Spleen (tissue), 11 donors: ENCODE measurements at regions not wholly inside any gene's neighbourhood (a gene's known extent, or its start where the extent isn't known, plus 50 kb on each side); places are given as distances from the start of the nearest gene placed in this dataset.
"Not testable (repeated sequence)": the region's sequence is repeated elsewhere in the genome, so short reads cannot be mapped to it uniquely, and the experiment has no call there.

Experiments
- DNase-seq: peaks from one replicate; pipeline ENCODE4 v3.0.0-alpha.2; 2020
- H3K27ac ChIP-seq, 8 donors: fragments of 200-600 bp; sonication (generic) in 7 of 8; 1 replicate in 4 of 8; 2 replicates in 4 of 8; pipeline versions ENCODE4 v1.5.0 to v1.8.0; 2016 to 2021; ENCODE audit warnings: inconsistent platforms in 4 of 8, mild to moderate bottlenecking in 4 of 8, moderate library complexity in 1 of 8
- H3K27me3 ChIP-seq, 7 donors: fragments of 200-600 bp; sonication (generic) in 6 of 7; replicated peaks in 1 of 7; 1 replicate in 4 of 7; 2 replicates in 3 of 7; pipeline versions ENCODE4 v1.5.0 to v1.8.0; 2016 to 2021; ENCODE audit warnings: inconsistent platforms in 3 of 7, mild to moderate bottlenecking in 1 of 7
- H3K36me3 ChIP-seq, 6 donors: fragments of 200-600 bp; sonication (generic) in 5 of 6; 1 replicate in 4 of 6; 2 replicates in 2 of 6; pipeline versions ENCODE4 v1.5.0 to v1.8.0; 2016 to 2021; ENCODE audit warnings: inconsistent platforms in 2 of 6
- H3K4me1 ChIP-seq, 6 donors: fragments of 200-600 bp; sonication (generic) in 5 of 6; 1 replicate in 3 of 6; 2 replicates in 3 of 6; pipeline versions ENCODE4 v1.5.0 to v1.8.0; 2016 to 2021; ENCODE audit warnings: inconsistent platforms in 3 of 6
- H3K4me3 ChIP-seq, 8 donors: fragments of 200-600 bp; sonication (generic) in 7 of 8; 1 replicate in 4 of 8; 2 replicates in 4 of 8; pipeline versions ENCODE4 v1.5.0 to v1.8.0; 2016 to 2021; ENCODE audit warnings: inconsistent platforms in 4 of 8, mild to moderate bottlenecking in 4 of 8, moderate library complexity in 2 of 8
- H3K9me3 ChIP-seq, 8 donors: fragments of 200-600 bp; sonication (generic) in 7 of 8; 1 replicate in 4 of 8; 2 replicates in 4 of 8; pipeline versions ENCODE4 v1.5.0 to v1.8.0; 2016 to 2021; ENCODE audit warnings: inconsistent platforms in 4 of 8
- WGBS, 5 donors: extraction: QIAGEN DNeasy Blood & Tissue Kit in 3 of 5; methylation state at CpG; one replicate each; pipeline versions ENCODE4 v1.1.5 to v1.1.7; 2013 to 2018; 5-methylcytosine and 5-hydroxymethylcytosine counted together
- intact Hi-C: fragments of 100-400 bp; cut with DNase I; formaldehyde crosslinking; loops from one replicate; pipeline ENCODE4 v1.15.0; 2023; ENCODE audit warnings: low total_unique reads
- donor health status: healthy with polysubstance abuse.
- donor health status: DM: no; HTN: no; CAD: no; lungs with moderate emphysema.
- donor health status: DM: no; HTN: no; CAD: no.
- donor health status: Bipolar disorder and iron deficiency.
- donor health status: healthy.
- donor health status: DM: no; HTN: no; CAD: no.
- donor health status: DM: yes; HTN: yes; CAD: no.

DNA sequence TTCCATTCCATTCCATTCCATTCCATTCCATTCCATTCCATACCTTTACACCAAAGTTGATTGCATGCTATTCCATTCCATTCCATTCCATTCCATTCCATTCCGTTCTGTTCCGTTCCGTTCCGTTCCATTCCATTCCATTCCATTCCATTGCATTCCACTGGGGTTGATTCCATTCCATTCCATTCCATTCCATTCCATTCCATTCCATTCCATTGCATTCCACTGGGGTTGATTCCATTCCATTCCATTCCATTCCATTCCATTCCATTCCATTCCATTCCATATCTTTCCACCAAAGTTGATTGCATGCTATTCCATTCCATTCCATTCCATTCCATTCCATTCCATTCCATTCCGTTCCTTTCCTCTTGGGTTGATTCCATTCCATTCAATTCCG, 151.9 kb downstream of the CWH43 start:
- DNase-seq, H3K27me3 ChIP-seq, H3K36me3 ChIP-seq, intact Hi-C loops, H3K4me1 ChIP-seq, H3K4me3 ChIP-seq, H3K27ac ChIP-seq: not testable (repeated sequence)
- WGBS, 5 donors: 5 to 63% (median 38%) methylated on average over 4 to 6 of the region's 6 CpGs
- H3K9me3 ChIP-seq: peaks cover 0 to 13% (median 2%) of the 10 kb centered on the region in 8 donors

GRCh38 chr4:49138818-49139217, 152.7 kb downstream of the CWH43 start:
- DNase-seq, H3K27ac ChIP-seq, H3K36me3 ChIP-seq, H3K4me1 ChIP-seq, intact Hi-C loops, H3K4me3 ChIP-seq, H3K27me3 ChIP-seq: not testable (repeated sequence)
- WGBS, 5 donors: 78 to 100% (median 87%) methylated on average over 1 to 7 of the region's 10 CpGs; no CpG with 5 or more reads in 1 of the 5 donors
- H3K9me3 ChIP-seq: peaks cover 0 to 21% (median 5%) of the 10 kb centered on the region in 8 donors

DNA sequence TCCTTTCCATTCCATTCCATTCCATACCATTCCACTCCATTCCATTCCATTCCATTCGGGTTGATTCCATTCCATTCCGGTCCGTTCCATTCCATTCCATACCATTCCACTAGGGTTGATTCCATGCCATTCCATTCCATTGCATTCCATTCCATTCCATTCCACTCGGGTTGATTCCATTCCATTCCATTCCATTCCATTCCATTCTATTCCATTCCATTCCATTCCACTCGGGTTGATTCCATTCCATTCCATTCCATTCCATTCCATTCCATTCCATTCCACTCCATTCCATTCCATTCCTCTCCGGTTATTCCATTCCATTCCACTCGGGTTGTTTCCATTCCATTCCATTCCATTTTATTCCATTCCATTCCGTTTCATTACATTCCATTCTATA, 153.4 kb downstream of the CWH43 start:
- peaks cover 0 to 27% (median 5%) of the 10 kb centered on the region in 8 donors for H3K9me3 ChIP-seq
- H3K4me1 ChIP-seq, H3K4me3 ChIP-seq, H3K27ac ChIP-seq, H3K36me3 ChIP-seq, H3K27me3 ChIP-seq, DNase-seq, intact Hi-C loops: not testable (repeated sequence)
- WGBS, 5 donors: 65 to 88% (median 86%) methylated on average over 7 to 8 of the region's 8 CpGs

- 24 to 44% (median 40%) methylated on average over 7 to 8 of the region's 8 CpGs for WGBS, 5 donors
- H3K36me3 ChIP-seq, H3K27me3 ChIP-seq, H3K27ac ChIP-seq, H3K4me3 ChIP-seq, H3K4me1 ChIP-seq, intact Hi-C loops: not testable (repeated sequence)
- peak; percentile 83 for DNase-seq
- peaks cover 2 to 31% (median 8%) of the 10 kb centered on the region in 8 donors for H3K9me3 ChIP-seq
Measured at GRCh38 chr4:49140351-49140750, 154.3 kb downstream of the CWH43 start.

DNA sequence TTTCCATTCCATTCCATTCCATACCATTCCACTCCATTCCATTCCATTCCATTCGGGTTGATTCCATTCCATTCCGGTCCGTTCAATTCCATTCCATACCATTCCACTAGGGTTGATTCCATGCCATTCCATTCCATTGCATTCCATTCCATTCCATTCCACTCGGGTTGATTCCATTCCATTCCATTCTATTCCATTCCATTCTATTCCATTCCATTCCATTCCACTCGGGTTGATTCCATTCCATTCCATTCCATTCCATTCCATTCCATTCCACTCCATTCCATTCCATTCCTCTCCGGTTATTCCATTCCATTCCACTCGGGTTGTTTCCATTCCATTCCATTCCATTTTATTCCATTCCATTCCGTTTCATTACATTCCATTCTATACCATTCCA, 155.9 kb downstream of the CWH43 start:
- H3K36me3 ChIP-seq, H3K27me3 ChIP-seq, H3K27ac ChIP-seq, H3K4me3 ChIP-seq, H3K4me1 ChIP-seq, DNase-seq, intact Hi-C loops: not testable (repeated sequence)
- peaks cover 3 to 47% (median 24%) of the 10 kb centered on the region in 8 donors for H3K9me3 ChIP-seq
- WGBS, 5 donors: 53 to 83% (median 61%) methylated on average over 2 to 8 of the region's 8 CpGs

- 62 to 78% (median 75%) methylated on average over 7 of the region's 7 CpGs for WGBS, 5 donors
- H3K4me1 ChIP-seq, DNase-seq, intact Hi-C loops, H3K27ac ChIP-seq, H3K36me3 ChIP-seq, H3K27me3 ChIP-seq, H3K4me3 ChIP-seq: not testable (repeated sequence)
- H3K9me3 ChIP-seq: peaks cover 3 to 91% (median 70%) of the 10 kb centered on the region in 8 donors
Measured at GRCh38 chr4:49147143-49147542, 161.1 kb downstream of the CWH43 start.

GRCh38 chr4:49147596-49147995, 161.5 kb downstream of the CWH43 start:
- 48 to 65% (median 58%) methylated on average over 6 of the region's 6 CpGs for WGBS, 5 donors
- DNase-seq, intact Hi-C loops, H3K4me1 ChIP-seq, H3K36me3 ChIP-seq, H3K4me3 ChIP-seq, H3K27ac ChIP-seq, H3K27me3 ChIP-seq: not testable (repeated sequence)
- peaks cover 3 to 95% (median 74%) of the 10 kb centered on the region in 8 donors for H3K9me3 ChIP-seq

DNA sequence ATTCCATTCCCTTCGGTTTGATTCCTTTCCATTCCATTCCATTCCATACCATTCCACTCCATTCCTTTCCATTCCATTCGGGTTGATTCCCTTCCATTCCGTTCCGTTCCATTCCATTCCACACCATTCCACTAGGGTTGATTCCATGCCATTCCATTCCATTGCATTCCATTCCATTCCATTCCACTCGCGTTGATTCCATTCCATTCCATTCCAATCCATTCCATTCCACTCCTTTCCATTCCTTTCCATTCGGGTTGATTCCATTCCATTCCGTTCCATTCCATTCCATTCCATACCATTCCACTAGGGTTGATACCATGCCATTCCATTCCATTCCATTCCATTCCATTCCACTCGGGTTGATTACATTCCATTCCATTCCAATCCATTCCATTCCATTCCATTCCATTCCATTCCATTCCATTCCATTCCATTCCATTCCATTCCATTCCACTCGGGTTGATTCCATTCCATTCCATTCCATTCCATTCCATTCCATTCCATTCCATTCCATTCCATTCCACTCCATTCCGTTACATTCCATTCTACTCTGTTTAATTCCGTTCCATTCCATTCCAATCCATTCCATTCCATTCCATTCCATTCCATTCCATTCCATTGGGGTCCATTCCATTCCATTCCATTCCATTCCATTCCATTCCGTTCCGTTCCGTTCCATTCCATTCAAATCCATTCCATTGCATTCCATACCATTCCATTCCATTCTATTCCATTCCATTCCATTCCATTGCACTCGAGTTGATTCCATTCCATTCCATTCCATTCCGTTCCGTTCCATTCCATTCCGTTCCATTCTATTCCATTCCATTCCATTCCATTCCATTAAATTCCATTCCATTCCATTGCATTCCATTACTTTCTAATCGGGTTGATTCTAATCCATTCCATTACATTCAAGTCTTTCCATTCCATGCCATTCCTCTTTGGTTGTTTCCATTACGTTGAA, 163.2 kb downstream of the CWH43 start:
- H3K4me1 ChIP-seq, DNase-seq, H3K4me3 ChIP-seq, H3K27me3 ChIP-seq, H3K27ac ChIP-seq, H3K36me3 ChIP-seq, intact Hi-C loops: not testable (repeated sequence)
- WGBS, 5 donors: 53 to 70% (median 68%) methylated on average over 21 of the region's 21 CpGs
- peaks cover 0 to 96% (median 89%) of the 10 kb centered on the region in 8 donors for H3K9me3 ChIP-seq

- H3K36me3 ChIP-seq, H3K4me1 ChIP-seq, H3K4me3 ChIP-seq, DNase-seq, H3K27ac ChIP-seq, intact Hi-C loops, H3K27me3 ChIP-seq: not testable (repeated sequence)
- H3K9me3 ChIP-seq: peaks cover 0 to 100% (median 96%) of the 10 kb centered on the region in 8 donors
- WGBS, 5 donors: 43 to 54% (median 50%) methylated on average over 10 of the region's 10 CpGs
Measured at GRCh38 chr4:49150351-49151083, 164.4 kb downstream of the CWH43 start.

DNA sequence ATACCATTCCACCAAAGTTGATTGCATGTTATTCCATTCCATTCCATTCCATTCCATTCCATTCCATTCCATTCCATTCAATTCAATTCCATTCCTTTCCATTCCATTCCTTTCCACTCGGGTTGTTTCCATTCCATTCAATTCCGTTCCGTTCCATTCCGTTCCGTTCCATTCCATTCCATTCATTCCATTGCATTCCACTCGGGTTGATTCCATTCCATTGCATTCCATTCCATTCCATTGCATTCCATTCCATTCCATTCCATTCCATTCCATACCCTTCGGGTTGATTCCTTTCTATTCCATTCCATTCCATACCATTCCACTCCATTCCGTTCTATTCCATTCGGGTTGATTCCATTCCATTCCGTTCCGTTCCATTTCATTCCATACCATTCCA, 166.9 kb downstream of the CWH43 start:
- DNase-seq, H3K36me3 ChIP-seq, H3K27ac ChIP-seq, H3K4me3 ChIP-seq, H3K27me3 ChIP-seq, intact Hi-C loops, H3K4me1 ChIP-seq: not testable (repeated sequence)
- H3K9me3 ChIP-seq: peaks cover 3 to 99% (median 96%) of the 10 kb centered on the region in 8 donors
- 62 to 86% (median 78%) methylated on average over 11 of the region's 11 CpGs for WGBS, 5 donors
